HG03066 (cell line): ENCODE measurements at regions not wholly inside any gene's neighbourhood (a gene's known extent, or its start where the extent isn't known, plus 50 kb on each side); places are given as distances from the start of the nearest gene placed in this dataset.

ENCODE experiments used
- ATAC-seq: cut with Tn5 transposase; IDR thresholded peaks from one replicate; pipeline ENCODE4 v1.9.1; 2021; ENCODE audit warnings: low read depth; ENCODE audit not compliant: unreplicated experiment

- ATAC-seq = no peak
Observed at GRCh38 chr3:147921051-147921450, 511.9 kb downstream of the ZIC1 start.

GRCh38 chr3:147924755-147925154 is 515.6 kb downstream of the ZIC1 start:
- ATAC-seq = no peak

- no peak for ATAC-seq
Observed at GRCh38 chr3:147925272-147925671, 516.1 kb downstream of the ZIC1 start.

GRCh38 chr3:147930232-147930807 is 521.2 kb downstream of the ZIC1 start:
- no peak for ATAC-seq

- no peak for ATAC-seq
Observed at GRCh38 chr3:147934451-147935180, 525.5 kb downstream of the ZIC1 start.

- no peak for ATAC-seq
Observed at GRCh38 chr3:147937341-147937740, 528.2 kb downstream of the ZIC1 start.

GRCh38 chr3:147937891-147938290 is 528.7 kb downstream of the ZIC1 start:
- ATAC-seq = no peak

GRCh38 chr3:147939425-147939824 is 530.3 kb downstream of the ZIC1 start:
- no peak for ATAC-seq

GRCh38 chr3:147939839-147940238 is 530.7 kb downstream of the ZIC1 start:
- no peak for ATAC-seq

- no peak for ATAC-seq
Observed at GRCh38 chr3:147940405-147941193, 531.4 kb downstream of the ZIC1 start.

GRCh38 chr3:147941969-147942368 is 532.8 kb downstream of the ZIC1 start:
- no peak for ATAC-seq

- no peak for ATAC-seq
Observed at GRCh38 chr3:147943265-147943945, 534.2 kb downstream of the ZIC1 start.

GRCh38 chr3:147945968-147946519 is 536.9 kb downstream of the ZIC1 start:
- no peak for ATAC-seq

GRCh38 chr3:147956615-147957014 is 547.5 kb downstream of the ZIC1 start:
- ATAC-seq = no peak

- no peak for ATAC-seq
Observed at GRCh38 chr3:147958754-147959153, 549.6 kb downstream of the ZIC1 start.

GRCh38 chr3:147960786-147961185 is 551.6 kb downstream of the ZIC1 start:
- ATAC-seq = no peak

GRCh38 chr3:147962408-147963164 is 553.4 kb downstream of the ZIC1 start:
- ATAC-seq = no peak

GRCh38 chr3:147963711-147964110 is 554.5 kb downstream of the ZIC1 start:
- ATAC-seq = no peak

GRCh38 chr3:147975165-147975564 is 566.0 kb downstream of the ZIC1 start:
- ATAC-seq = no peak

- ATAC-seq = no peak
Observed at GRCh38 chr3:147977001-147977400, 567.8 kb downstream of the ZIC1 start.
